Mucosa of rectum (tissue), 2 donors: ENCODE measurements at regions not wholly inside any gene's neighbourhood (a gene's known extent, or its start where the extent isn't known, plus 50 kb on each side); places are given as distances from the start of the nearest gene placed in this dataset.
A peak's percentile ranks its signal among the peaks of the same experiment; 100 is the strongest.

Experiments
- H3K27ac ChIP-seq, 2 donors: one replicate each; pipeline ENCODE4 v1.7.0; 2013; ENCODE audit warnings: inconsistent platforms in 2 of 2, low read depth in 2 of 2, low read length in 2 of 2
- H3K27me3 ChIP-seq, 2 donors: one replicate each; pipeline ENCODE4 v1.7.0; 2013; ENCODE audit warnings: low read length in 2 of 2; ENCODE audit not compliant: control insufficient read depth in 2 of 2, insufficient read depth in 2 of 2
- H3K36me3 ChIP-seq, 2 donors: one replicate each; pipeline ENCODE4 v1.7.0; 2013; ENCODE audit warnings: low read length in 2 of 2; ENCODE audit not compliant: control insufficient read depth in 2 of 2, insufficient read depth in 2 of 2
- H3K4me1 ChIP-seq, 2 donors: one replicate each; pipeline ENCODE4 v1.7.0; 2013; ENCODE audit warnings: low read length in 2 of 2, mild to moderate bottlenecking in 1 of 2; ENCODE audit not compliant: control insufficient read depth in 2 of 2, insufficient read depth in 2 of 2
- H3K4me3 ChIP-seq, 2 donors: one replicate each; pipeline ENCODE4 v1.7.0; 2013; ENCODE audit warnings: low read length in 2 of 2
- H3K9ac ChIP-seq, 2 donors: one replicate each; pipeline ENCODE4 v1.7.0; 2013; ENCODE audit warnings: low read length in 2 of 2, low read depth in 1 of 2, mild to moderate bottlenecking in 1 of 2
- H3K9me3 ChIP-seq, 2 donors: one replicate each; pipeline ENCODE4 v1.7.0; 2013; ENCODE audit warnings: low read length in 2 of 2; ENCODE audit not compliant: control insufficient read depth in 2 of 2
- donor health status: healthy.
- donor health status: Normal muscosa, but diverticular disease.

DNA sequence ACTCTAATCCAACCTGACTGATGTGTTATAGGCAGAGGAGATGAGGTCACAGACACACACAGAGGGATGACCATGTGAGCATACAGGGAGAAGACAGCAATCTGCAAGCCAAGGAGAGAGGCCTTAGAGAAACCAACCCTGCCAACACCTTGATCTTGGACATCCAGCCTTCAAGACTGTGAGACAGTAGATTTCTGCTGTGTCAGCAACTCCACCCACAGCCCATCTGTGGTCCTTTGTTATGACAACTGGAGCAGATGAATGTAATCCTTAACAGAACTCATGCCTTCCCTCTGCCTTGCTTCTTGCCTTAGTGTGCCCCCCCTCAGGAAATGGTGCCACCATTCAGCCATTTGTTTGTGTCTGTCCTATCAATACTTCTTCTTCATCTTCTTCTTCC lies 107.4 kb downstream of the NXNL2 start:
- H3K9ac ChIP-seq, result no peak overlapping the region
- H3K4me1 ChIP-seq, result no peaks in the 10 kb centered on the region
- H3K27me3 ChIP-seq, result no peaks in the 10 kb centered on the region
- H3K27ac ChIP-seq, result no peak overlapping the region
- H3K4me3 ChIP-seq, result no peak overlapping the region
- H3K9me3 ChIP-seq, result no peaks in the 10 kb centered on the region
- H3K36me3 ChIP-seq, result no peaks in the 10 kb centered on the region

DNA sequence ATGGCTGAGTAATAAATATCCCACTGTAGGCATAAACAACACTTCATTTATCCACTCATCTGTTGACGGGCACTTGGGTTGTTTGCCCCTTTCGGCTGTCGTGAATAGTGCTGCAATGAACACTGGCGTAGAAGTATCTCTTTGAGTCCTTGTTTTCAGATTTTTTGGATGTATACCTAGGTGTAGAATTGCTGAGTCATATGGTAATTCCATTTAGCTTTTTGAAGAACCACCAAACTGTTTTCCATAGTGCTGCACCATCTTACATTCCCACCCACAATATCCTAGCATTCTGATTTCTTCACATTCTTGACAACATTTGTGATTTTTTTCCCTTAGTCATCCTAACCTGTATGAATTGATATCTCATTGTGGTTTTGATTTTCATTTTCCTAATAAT lies 109.0 kb downstream of the NXNL2 start:
- Histone ChIP-seq H3K27me3 (no peaks in the 10 kb centered on the region), H3K4me1 (no peaks in the 10 kb centered on the region), H3K4me3 (no peak overlapping the region), H3K36me3 (no peaks in the 10 kb centered on the region), H3K9ac (no peak overlapping the region), H3K27ac (no peak overlapping the region), H3K9me3 (no peaks in the 10 kb centered on the region)

DNA sequence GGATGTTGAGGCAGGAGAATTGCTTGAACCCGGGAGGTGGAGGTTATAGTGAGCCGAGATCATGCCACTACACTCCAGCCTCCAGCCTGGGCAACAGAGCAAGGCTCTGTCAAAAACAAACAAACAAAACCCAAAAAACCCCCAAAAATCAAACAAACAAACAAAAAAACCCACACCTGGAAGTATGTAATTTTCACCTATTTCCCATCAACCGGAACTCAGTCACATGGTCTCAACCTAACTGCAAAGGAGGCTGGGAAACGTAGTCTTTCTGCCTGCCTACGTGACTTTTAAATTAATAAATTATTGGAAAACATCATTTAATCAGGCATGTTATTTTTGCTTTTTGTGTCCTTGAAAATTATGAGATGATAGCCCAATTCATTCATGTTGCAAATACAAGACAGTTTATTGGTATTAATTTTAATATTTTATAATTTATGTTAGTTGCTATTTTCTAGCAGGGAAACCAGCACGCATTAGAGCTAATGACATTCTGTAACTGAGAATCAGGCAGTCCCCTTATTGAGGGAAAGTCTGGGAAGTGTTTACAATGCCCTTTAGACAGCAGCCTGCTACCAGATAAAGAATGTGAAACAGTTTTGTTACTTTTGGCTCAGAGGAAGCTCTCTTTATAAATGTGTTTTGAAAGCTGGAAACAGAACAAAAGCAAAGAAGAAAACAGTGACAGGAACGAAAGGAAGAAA lies 110.3 kb downstream of the NXNL2 start:
- no peak overlapping the region for H3K9ac ChIP-seq
- H3K36me3 ChIP-seq, result no peaks in the 10 kb centered on the region
- H3K4me1 ChIP-seq, result no peaks in the 10 kb centered on the region
- no peaks in the 10 kb centered on the region for H3K27me3 ChIP-seq
- no peak overlapping the region for H3K27ac ChIP-seq
- H3K9me3 ChIP-seq, result no peaks in the 10 kb centered on the region
- H3K4me3 ChIP-seq, result no peak overlapping the region

DNA sequence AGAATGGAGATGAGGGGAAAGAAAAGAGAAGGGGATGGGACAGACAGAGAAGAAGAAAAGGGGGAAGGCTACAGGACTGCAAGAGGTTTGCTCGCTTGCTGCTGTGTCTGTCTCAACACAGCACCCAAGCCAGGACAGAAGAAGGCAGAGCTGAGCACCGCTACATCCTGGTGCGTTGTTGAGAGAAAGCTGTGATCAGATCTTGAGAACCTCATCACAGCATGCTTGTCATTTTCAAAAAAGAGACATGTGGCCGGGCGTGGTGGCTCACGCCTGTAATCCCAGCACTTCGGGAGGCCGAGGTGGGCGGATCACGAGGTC lies 110.9 kb downstream of the NXNL2 start:
- Histone ChIP-seq H3K27ac (no peak overlapping the region), H3K4me3 (no peak overlapping the region), H3K9ac (no peak overlapping the region), H3K27me3 (no peaks in the 10 kb centered on the region), H3K4me1 (no peaks in the 10 kb centered on the region), H3K36me3 (no peaks in the 10 kb centered on the region), H3K9me3 (no peaks in the 10 kb centered on the region)

DNA sequence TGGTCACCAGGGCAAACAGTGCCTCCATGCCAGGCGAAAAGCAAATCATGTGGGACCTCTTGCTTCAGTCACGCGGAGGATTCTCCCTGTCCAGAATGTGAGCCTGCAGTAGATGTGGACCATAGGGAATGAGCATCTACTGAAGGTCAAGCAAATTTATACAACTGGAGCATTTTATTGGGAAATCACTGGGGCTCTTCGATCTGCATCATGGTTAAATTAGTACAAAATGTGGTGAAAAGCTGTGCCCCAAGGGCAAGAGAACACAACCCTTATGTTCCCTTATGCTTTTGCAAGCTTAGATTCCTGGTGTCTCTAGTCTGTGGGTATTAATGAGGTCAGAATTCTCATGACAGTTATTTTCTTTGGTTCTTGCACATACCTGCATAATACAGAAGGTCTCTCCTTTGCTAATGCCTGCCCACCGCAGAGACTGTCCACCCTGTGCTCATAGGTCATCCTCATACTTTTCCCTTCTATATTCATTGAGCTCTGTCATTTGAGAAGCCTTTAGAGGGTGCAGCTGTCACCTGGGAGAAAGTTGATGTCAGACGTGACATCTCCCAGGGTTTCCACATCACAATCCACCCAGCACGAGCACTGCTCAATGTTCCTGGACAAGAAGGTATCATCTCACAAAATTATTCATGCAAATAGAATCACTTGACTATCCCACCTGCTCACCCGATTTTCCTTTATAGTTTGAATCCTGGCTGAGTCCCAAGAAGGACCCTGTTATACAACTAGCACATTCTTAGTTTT lies 111.7 kb downstream of the NXNL2 start:
- no peak overlapping the region for H3K9ac ChIP-seq
- no peaks in the 10 kb centered on the region for H3K36me3 ChIP-seq
- H3K27me3 ChIP-seq, result no peaks in the 10 kb centered on the region
- no peaks in the 10 kb centered on the region for H3K4me1 ChIP-seq
- no peak overlapping the region for H3K27ac ChIP-seq
- H3K9me3 ChIP-seq, result no peaks in the 10 kb centered on the region
- H3K4me3 ChIP-seq, result no peak overlapping the region

DNA sequence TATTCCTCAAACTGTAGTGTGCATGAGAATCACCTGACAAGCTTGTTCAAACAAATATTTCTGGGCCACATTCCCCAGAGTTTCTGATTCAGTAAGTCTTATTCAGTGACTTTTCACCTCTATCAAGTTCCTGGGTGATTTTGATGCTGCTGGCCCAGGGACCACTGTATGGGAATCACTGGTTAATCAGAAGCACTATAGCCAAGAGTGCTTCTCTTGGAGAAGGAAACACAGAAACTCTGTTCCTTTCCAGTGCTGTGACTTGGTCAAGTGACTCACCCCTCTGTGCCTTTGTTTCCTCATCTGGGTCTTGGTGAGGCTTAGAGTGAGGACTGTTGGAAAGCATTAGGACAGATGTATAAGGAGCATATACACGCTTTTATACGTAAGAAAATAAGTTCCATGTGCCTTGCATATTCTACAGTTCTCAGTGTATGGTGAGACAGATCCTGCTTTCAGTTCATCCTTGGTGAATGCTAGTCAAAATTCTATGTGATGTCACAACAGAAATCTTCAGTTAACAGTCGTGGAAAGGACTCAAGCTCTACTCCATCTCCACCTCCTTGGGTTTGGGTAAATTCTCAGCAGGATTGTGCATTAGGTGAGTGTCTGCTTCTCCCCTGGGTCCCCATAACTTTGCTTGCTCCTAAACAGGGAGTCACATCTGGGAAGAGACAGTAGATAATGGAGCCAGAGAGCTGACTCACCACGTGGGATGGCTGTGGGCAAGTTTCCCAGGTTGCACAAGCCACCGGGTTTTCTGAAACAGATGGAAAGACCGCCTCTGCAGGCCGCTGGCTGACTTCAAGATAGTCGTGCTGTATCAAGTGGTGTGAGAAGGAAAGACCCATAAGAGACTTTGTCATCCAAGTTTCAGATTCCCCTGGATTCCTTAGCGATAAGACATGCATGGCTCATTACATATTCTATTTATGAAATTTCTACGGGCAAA lies 117.0 kb downstream of the NXNL2 start:
- Histone ChIP-seq H3K4me3 (no peak overlapping the region), H3K4me1 (no peaks in the 10 kb centered on the region), H3K9ac (no peak overlapping the region), H3K27me3 (no peaks in the 10 kb centered on the region), H3K9me3 (no peaks in the 10 kb centered on the region), H3K27ac (peak overlapping the region in 1 of 2 donors; percentile 38), H3K36me3 (no peaks in the 10 kb centered on the region)

DNA sequence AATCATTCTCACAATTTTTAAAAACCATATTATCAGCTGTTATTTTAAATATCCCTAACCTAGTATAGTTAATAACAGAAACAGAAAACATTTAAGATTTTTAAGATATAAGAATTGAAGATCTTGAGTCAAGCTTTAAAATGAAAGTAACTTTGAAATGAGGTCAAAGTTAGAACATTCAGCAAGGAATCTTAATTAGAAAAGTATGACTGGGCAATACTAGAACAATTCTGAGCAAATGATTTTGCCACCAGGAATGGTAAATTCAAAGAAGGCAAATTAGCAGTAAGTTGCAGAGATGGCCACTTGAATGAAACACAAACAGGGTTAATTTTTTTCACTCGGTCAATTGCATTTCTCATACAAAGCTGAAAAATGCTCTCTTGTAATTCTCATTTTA lies 117.9 kb downstream of the NXNL2 start:
- Histone ChIP-seq H3K27ac (no peak overlapping the region), H3K9me3 (no peaks in the 10 kb centered on the region), H3K4me3 (no peak overlapping the region), H3K9ac (no peak overlapping the region), H3K4me1 (no peaks in the 10 kb centered on the region), H3K36me3 (no peaks in the 10 kb centered on the region), H3K27me3 (no peaks in the 10 kb centered on the region)

- Histone ChIP-seq H3K4me1 (no peaks in the 10 kb centered on the region), H3K9me3 (no peaks in the 10 kb centered on the region), H3K27ac (no peak overlapping the region), H3K4me3 (no peak overlapping the region), H3K36me3 (no peaks in the 10 kb centered on the region), H3K9ac (no peak overlapping the region), H3K27me3 (no peaks in the 10 kb centered on the region)
Measured at GRCh38 chr9:88653406-88653805, 118.4 kb downstream of the NXNL2 start.

- H3K9me3 ChIP-seq, result no peaks in the 10 kb centered on the region
- H3K9ac ChIP-seq, result no peak overlapping the region
- no peak overlapping the region for H3K27ac ChIP-seq
- no peaks in the 10 kb centered on the region for H3K4me1 ChIP-seq
- no peaks in the 10 kb centered on the region for H3K36me3 ChIP-seq
- H3K27me3 ChIP-seq, result no peaks in the 10 kb centered on the region
- no peak overlapping the region for H3K4me3 ChIP-seq
Measured at GRCh38 chr9:88653911-88654310, 118.9 kb downstream of the NXNL2 start.

GRCh38 chr9:88657893-88658292 lies 122.9 kb downstream of the NXNL2 start:
- no peak overlapping the region for H3K27ac ChIP-seq
- H3K27me3 ChIP-seq, result no peaks in the 10 kb centered on the region
- no peaks in the 10 kb centered on the region for H3K36me3 ChIP-seq

More at GRCh38 chr9:88657893-88658292, 122.9 kb downstream of the NXNL2 start:
- Histone ChIP-seq H3K4me3 (no peak overlapping the region), H3K9me3 (no peaks in the 10 kb centered on the region), H3K9ac (no peak overlapping the region), H3K4me1 (no peaks in the 10 kb centered on the region)
